ENCODE measurements at regions not wholly inside any gene's neighbourhood (a gene's known extent, or its start where the extent isn't known, plus 50 kb on each side); places are given as distances from the start of the nearest gene placed in this dataset.

- TF ChIP-seq CTCF (IDR thresholded peaks at IDR 0.05) (no peak), POLR2A (IDR thresholded peaks at IDR 0.05) (no peak)
Measured at GRCh38 chr20:56875803-56876202, 246.7 kb downstream of the TFAP2C start.
